Endothelial cell of umbilical vein (primary cell): ENCODE measurements at regions not wholly inside any gene's neighbourhood (a gene's known extent, or its start where the extent isn't known, plus 50 kb on each side); places are given as distances from the start of the nearest gene placed in this dataset.

Source experiments
- BruUV-seq: library from RNA; stranded (reverse); fragments of 400-500 nt; replicated peaks from 2 replicates; lab custom pipeline; 2021; lab: Mats Ljungman, UMichigan
- CTCF ChIA-PET: fragments of 300-600, 350-600 bp; sonication (Branson Sonifier 250); formaldehyde crosslinking; loops from one replicate; lab custom pipeline; 2021; ENCODE audit warnings: antibody characterized with exemption, inconsistent platforms; lab: Charles Lee
- POLR2A ChIA-PET: fragments of 300-600, 350-600 bp; sonication (Branson Sonifier 250); formaldehyde crosslinking; loops from one replicate; lab custom pipeline; 2021; ENCODE audit warnings: antibody characterized with exemption, inconsistent platforms; lab: Charles Lee
- DNase-seq: peaks from one replicate; pipeline ENCODE4 v3.0.0-alpha.2; 2011; ENCODE audit warnings: low read depth, low spot score
- FAIRE-seq: peaks from 2 replicates; lab custom pipeline; 2011; peaks lifted over from hg19 to GRCh38; lab: Jason Lieb, UNC
- H2AFZ ChIP-seq: 2 replicates; pipeline ENCODE4 v1.6.0; 2012; ENCODE audit warnings: low read depth, low read length, control low read depth, inconsistent platforms
- H3K27ac ChIP-seq: 2 replicates; pipeline ENCODE4 v1.5.1; 2011; ENCODE audit warnings: low read depth, mild to moderate bottlenecking, control low read depth, low read length, moderate library complexity; ENCODE audit not compliant: insufficient read depth
- H3K27me3 ChIP-seq, 2 experiments: 2 replicates each; pipeline versions ENCODE4 v1.6.0 to v1.6.1; 2011; ENCODE audit warnings: low read length in 2 of 2, mixed read lengths in 1 of 2; ENCODE audit not compliant: control insufficient read depth in 2 of 2, insufficient read depth in 2 of 2
- H3K36me3 ChIP-seq, 2 experiments: 2 replicates in 1 of 2; 3 replicates in 1 of 2; pipeline ENCODE4 v1.5.1; 2011; ENCODE audit warnings: low read length in 2 of 2, mild to moderate bottlenecking in 1 of 2, moderate library complexity in 1 of 2; ENCODE audit not compliant: control insufficient read depth in 2 of 2, insufficient read depth in 2 of 2; ENCODE audit errors: extremely low read depth in 1 of 2
- H3K4me1 ChIP-seq: 3 replicates; pipeline ENCODE4 v1.5.1; 2011; ENCODE audit warnings: mild to moderate bottlenecking, low read length; ENCODE audit not compliant: control insufficient read depth, insufficient read depth; ENCODE audit errors: extremely low read depth
- H3K4me2 ChIP-seq: 2 replicates; pipeline ENCODE4 v1.6.1; 2011; ENCODE audit warnings: low read length, control low read depth, mixed read lengths; ENCODE audit not compliant: insufficient read depth
- H3K4me3 ChIP-seq, 3 experiments: fragments of 200-600 bp in 1 of 3; sonication (generic), shearing (Covaris generic) in 1 of 3; replicated peaks in 1 of 3; 2 replicates each; pipeline ENCODE4 v1.5.1; 2011 to 2016; ENCODE audit warnings: control low read depth in 3 of 3, low read length in 3 of 3, mild to moderate bottlenecking in 2 of 3, inconsistent platforms in 1 of 3, low read depth in 1 of 3, moderate library complexity in 1 of 3; ENCODE audit not compliant: insufficient read depth in 1 of 3
- H3K79me2 ChIP-seq: 2 replicates; pipeline ENCODE4 v1.6.0; 2012; ENCODE audit warnings: low read length, inconsistent platforms; ENCODE audit not compliant: control insufficient read depth, insufficient read depth
- H3K9ac ChIP-seq: replicated peaks from 2 replicates; pipeline ENCODE3; 2011; ENCODE audit warnings: low read length, control low read depth; ENCODE audit not compliant: insufficient read depth; ENCODE audit errors: extremely low read depth
- H3K9me1 ChIP-seq: replicated peaks from 3 replicates; pipeline ENCODE4 v1.6.0; 2011; ENCODE audit warnings: mild to moderate bottlenecking, low read length; ENCODE audit not compliant: control insufficient read depth, insufficient read depth; ENCODE audit errors: extremely low read depth
- H3K9me3 ChIP-seq: replicated peaks from 2 replicates; pipeline ENCODE4 v1.5.1; 2012; ENCODE audit warnings: low read length, inconsistent platforms; ENCODE audit not compliant: control insufficient read depth, insufficient read depth
- H4K20me1 ChIP-seq: replicated peaks from 2 replicates; pipeline ENCODE3; 2011; ENCODE audit warnings: mild to moderate bottlenecking, low read length; ENCODE audit not compliant: control insufficient read depth, insufficient read depth; ENCODE audit errors: extremely low read depth
- CTCF ChIP-seq, 2 donors: IDR thresholded peaks; 1 replicate in 1 of 2; 2 replicates in 1 of 2; pipeline ENCODE4 v1.5.1; 2011; ENCODE audit warnings: low read length in 2 of 2, mild to moderate bottlenecking in 2 of 2, moderate library complexity in 2 of 2, control low read depth in 1 of 2, inconsistent platforms in 1 of 2, low read depth in 1 of 2; ENCODE audit not compliant: insufficient read depth in 1 of 2; ENCODE audit errors: extremely low read depth in 1 of 2
- EZH2 ChIP-seq: IDR thresholded peaks from 2 replicates; pipeline ENCODE4 v1.6.1; 2012; ENCODE audit warnings: borderline replicate concordance, low read depth, mild to moderate bottlenecking, moderate library complexity, low read length, inconsistent platforms; ENCODE audit not compliant: severe bottlenecking
- FOS ChIP-seq: IDR thresholded peaks from 2 replicates; pipeline ENCODE4 v1.6.1; 2011; ENCODE audit warnings: mild to moderate bottlenecking, low read length, moderate library complexity, borderline replicate concordance; ENCODE audit not compliant: insufficient read depth
- JUN ChIP-seq: IDR thresholded peaks from 2 replicates; pipeline ENCODE4 v1.6.1; 2011; ENCODE audit warnings: borderline replicate concordance, low read depth; ENCODE audit not compliant: insufficient read length, insufficient read depth
- MYC ChIP-seq: IDR thresholded peaks from one replicate; pipeline ENCODE4 v1.6.1; 2011; ENCODE audit warnings: mild to moderate bottlenecking, low read depth, low read length
- POLR2A ChIP-seq: IDR thresholded peaks from 2 replicates; pipeline ENCODE4 v1.6.1; 2012; ENCODE audit warnings: low read depth, mild to moderate bottlenecking, control low read depth, low read length
- POLR2AphosphoS5 ChIP-seq: IDR thresholded peaks from 2 replicates; pipeline ENCODE4 v1.6.1; 2012; ENCODE audit warnings: low read depth, mild to moderate bottlenecking, control low read depth, low read length, moderate library complexity; ENCODE audit not compliant: insufficient read depth
- dilution Hi-C: fragments of 300-500 bp; cut with MboI; formaldehyde crosslinking; loops from one replicate; pipeline ENCODE4 v1.15.0; 2019; ENCODE audit warnings: low sequenced_read_pairs; ENCODE audit not compliant: extremely low pct_ligation_motif_present
- intact Hi-C: fragments of 100-400 bp; cut with micrococcal nuclease; formaldehyde crosslinking; loops from one replicate; pipeline ENCODE4 v1.10.0; 2022
- TF ChIP-seq, protein P1 (sequence below): IDR thresholded peaks from 2 replicates; pipeline ENCODE4 v1.6.1; 2011; ENCODE audit not compliant: insufficient read depth, insufficient read length

DNA sequence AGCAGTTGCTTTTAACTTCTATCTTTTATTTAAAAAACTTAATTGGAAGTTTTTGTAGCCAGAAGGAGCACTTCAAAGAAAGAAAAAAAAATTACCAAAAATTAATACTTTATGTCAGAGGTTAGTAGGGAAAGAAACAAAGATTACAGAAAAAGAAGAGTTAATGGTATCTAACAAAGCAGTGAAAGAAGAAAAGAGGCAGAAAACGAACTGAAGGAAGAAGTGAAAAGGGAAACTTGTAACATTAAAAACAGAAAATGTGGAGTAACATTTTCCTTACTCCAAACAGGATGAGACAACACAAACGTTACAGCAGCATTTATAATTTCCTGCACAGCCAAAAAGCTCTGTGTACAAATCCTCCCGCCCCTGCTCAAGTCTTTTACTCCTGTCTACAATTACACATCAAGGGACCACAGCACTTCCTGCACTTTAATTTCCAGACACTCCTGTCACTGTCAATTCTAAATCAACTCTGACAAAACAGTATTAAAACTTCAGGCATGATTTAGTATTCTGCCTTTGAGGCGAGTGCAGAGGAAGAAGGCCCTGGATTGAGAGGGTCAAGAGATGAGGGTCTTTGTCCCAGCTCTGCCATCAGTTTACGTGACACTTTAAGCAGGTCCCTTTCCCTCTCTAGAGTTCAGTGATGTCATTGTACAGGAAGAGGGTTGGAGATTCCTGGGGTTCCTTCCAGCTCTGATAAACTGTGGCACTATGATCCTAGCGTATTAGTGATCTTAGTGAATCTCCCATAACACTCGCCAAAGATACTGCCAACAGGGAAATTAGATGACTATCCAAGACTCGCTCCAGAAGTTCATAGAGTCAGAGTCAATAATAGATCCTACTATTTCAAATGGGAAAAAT, 53.2 kb upstream of the LSM14A start:
- dilution Hi-C loops = no loop called here
- no peaks in the 10 kb centered on the region for H3K79me2 ChIP-seq
- intact Hi-C loops = no loop called here
- H3K36me3 ChIP-seq = no peaks in the 10 kb centered on the region
- H2AFZ ChIP-seq = peak overlapping the region; percentile 70
- DNase-seq = no peak
- CTCF ChIA-PET = interaction anchor here (1.0 to 4.6 kb wide), 7 partner anchors 12 to 77 kb away, joined by 3 to 100 read pairs (median 5); no protein-coding TSS in a partner anchor
- H3K4me2 ChIP-seq = no peak overlapping the region
- no peaks in the 10 kb centered on the region for H3K9me1 ChIP-seq
- H3K27ac ChIP-seq = no peak overlapping the region
- POLR2A ChIA-PET = no interaction called here
- no peak overlapping the region for H3K4me3 ChIP-seq
- no peak overlapping the region for H3K9ac ChIP-seq
- H3K4me1 ChIP-seq = no peaks in the 10 kb centered on the region
- BruUV-seq = no TSS peak
- H3K27me3 ChIP-seq = peaks cover 3 to 7% of the 10 kb centered on the region in 2 experiments
- no peak for TF ChIP-seq JUN
- no peak for TF ChIP-seq EZH2
- TF ChIP-seq MYC = no peak
- no peak for TF ChIP-seq POLR2AphosphoS5
- TF ChIP-seq, protein P1, sequence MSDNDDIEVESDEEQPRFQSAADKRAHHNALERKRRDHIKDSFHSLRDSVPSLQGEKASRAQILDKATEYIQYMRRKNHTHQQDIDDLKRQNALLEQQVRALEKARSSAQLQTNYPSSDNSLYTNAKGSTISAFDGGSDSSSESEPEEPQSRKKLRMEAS = no peak
- no peak for TF ChIP-seq FOS
- no peak for TF ChIP-seq POLR2A
- no peak for TF ChIP-seq CTCF (IDR thresholded peaks at IDR 0.05; ENCODE audit: extremely low read depth in 1 of 2, insufficient read depth in 1 of 2, low read depth in 1 of 2, low read length in 2 of 2)
- no peaks in the 10 kb centered on the region for H3K9me3 ChIP-seq
- FAIRE-seq = peak; percentile 26
- H4K20me1 ChIP-seq = no peaks in the 10 kb centered on the region
